GM21825 (cell line): ENCODE measurements at regions not wholly inside any gene's neighbourhood (a gene's known extent, or its start where the extent isn't known, plus 50 kb on each side); places are given as distances from the start of the nearest gene placed in this dataset.

Experiments used
- ATAC-seq: cut with Tn5 transposase; IDR thresholded peaks from one replicate; pipeline ENCODE4 v1.9.1; 2021; ENCODE audit warnings: mild to moderate bottlenecking, moderate library complexity; ENCODE audit not compliant: unreplicated experiment

GRCh38 chr1:219405531-219406331, 207.2 kb downstream of the ZC3H11B start:
- ATAC-seq: no peak

DNA sequence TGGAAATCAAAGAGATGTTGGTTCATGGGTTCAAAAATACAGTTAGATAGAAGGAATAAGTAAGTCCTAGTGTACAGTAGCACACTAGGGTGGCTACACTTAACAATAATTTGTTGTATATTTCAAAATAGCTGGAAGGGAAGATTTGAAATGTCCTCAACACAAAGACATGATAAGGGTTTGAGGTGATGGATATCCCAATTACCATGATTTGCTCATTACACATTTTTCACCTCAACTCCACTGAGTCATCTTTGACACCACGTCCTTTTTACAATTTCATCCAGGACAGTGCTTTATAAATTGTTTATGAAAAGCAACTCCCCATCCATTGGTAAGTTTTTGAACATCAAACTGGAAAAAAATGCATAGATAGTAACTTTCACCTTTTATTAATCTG, 208.3 kb downstream of the ZC3H11B start:
- no peak for ATAC-seq

DNA sequence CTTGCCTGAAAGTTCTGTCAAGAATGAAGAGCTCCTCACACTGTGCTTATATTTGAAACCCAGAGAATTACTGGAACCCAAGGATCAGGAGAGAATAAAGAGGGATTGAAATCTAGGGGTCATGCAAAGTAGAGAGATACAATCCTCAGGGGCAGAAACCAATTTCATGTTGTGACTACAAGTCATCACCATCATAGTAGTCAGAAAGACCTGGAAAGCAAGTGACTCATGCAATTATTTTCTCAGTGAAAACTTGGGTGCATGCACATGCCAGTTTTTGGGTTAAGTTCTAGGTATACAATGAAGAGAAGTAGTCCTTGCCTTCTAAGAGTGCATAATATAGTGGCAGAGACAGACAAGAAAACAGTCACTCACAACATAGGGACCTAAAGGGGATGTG, 210.0 kb downstream of the ZC3H11B start:
- no peak for ATAC-seq

- ATAC-seq: no peak
These were observed 210.9 kb downstream of the ZC3H11B start for GRCh38 chr1:219401724-219402625.

- ATAC-seq: no peak
These were observed 213.5 kb downstream of the ZC3H11B start for GRCh38 chr1:219399446-219399845.

DNA sequence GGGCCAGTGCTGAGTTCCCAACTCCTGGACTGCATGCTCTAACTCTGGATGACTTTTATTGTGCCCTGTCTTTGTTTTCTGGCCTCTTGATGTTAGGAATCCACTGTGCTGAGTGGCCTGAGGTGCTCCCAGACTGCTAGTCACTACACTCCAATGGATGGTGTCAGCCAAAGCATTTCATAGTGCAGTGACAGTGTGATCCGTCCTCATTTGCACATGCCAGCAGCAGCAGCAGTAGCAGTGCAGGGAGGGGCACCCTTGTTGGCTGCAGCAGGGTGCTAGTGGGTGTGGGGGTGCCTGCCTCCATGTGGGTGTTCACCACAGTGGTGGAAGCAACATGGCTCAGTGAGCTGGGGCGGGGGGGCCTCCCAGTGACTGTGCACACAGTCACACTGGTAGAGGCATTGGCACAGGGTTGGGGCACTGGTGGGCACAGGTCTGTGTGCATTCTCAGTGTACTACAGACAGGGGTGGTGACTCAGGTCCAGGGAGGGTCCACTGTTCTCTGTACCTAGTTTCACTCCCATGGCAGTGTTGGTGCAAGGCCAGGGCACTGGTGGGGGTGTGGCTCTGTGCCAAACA, 214.0 kb downstream of the ZC3H11B start:
- no peak for ATAC-seq

DNA sequence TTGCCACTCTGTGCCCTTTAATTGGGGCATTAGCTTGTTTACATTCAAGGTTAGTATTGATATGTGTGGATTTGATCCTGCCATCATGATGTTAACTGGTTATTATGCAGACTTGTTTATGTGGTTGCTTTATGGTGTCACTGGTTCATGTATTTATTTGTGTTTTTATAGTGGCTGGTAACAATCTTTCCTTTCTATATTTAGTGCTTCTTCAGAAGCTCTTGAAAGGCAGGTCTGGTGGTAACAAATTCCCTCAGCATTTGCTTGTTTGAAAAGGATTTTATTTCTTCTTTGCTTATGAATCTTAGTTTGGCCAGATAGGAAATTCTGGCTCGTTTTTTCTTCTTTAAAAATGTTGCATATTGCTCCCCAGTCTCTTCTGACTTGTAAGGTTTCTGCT, 215.4 kb downstream of the ZC3H11B start:
- no peak for ATAC-seq

- ATAC-seq: no peak
These were observed 217.6 kb downstream of the LYPLAL1 start for GRCh38 chr1:219391297-219391696.

- no peak for ATAC-seq
These were observed 213.5 kb downstream of the LYPLAL1 start for GRCh38 chr1:219387211-219387610.

- peak; percentile 94 for ATAC-seq
These were observed 212.2 kb downstream of the LYPLAL1 start for GRCh38 chr1:219385787-219386427.

- ATAC-seq: no peak
These were observed 209.6 kb downstream of the LYPLAL1 start for GRCh38 chr1:219383281-219383680.

DNA sequence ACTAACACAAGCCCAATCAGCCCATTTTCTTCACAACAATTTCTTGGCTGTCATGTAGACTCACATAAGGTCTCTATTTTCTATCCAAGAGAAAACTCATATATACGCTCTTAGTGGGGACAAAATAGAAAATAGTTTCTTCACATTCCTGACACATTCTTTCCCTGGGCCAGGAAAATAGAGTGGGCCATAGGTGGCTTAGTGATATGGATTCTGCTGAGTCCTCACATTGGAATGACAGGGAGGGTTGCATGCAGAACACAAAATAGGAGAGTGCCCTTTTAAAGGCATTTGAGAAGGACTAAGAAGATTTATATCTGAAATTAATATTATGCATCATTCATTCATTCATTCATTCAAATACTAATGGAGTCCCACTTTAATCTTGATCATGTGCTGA, 207.7 kb downstream of the LYPLAL1 start:
- no peak for ATAC-seq

DNA sequence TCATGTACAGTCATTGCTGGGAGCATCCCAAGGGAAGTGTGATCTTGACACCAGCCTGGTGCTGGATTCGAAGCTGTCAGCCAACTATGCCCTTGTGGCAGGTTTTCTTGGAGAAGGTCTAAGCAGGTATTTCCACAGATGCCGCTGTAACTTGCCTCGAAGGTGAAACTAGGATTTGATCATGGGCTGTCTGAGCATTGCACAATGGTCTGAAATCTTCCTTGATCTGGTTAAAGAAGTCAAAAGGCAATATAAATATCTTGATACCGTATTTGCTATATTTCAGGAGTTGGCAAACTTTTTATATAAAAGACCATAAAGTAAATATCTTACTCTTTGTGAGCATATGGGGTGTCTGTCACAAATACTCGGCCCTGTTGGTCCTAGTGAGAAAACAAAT, 206.8 kb downstream of the LYPLAL1 start:
- no peak for ATAC-seq

GRCh38 chr1:219379691-219380090, 206.0 kb downstream of the LYPLAL1 start:
- ATAC-seq: no peak

DNA sequence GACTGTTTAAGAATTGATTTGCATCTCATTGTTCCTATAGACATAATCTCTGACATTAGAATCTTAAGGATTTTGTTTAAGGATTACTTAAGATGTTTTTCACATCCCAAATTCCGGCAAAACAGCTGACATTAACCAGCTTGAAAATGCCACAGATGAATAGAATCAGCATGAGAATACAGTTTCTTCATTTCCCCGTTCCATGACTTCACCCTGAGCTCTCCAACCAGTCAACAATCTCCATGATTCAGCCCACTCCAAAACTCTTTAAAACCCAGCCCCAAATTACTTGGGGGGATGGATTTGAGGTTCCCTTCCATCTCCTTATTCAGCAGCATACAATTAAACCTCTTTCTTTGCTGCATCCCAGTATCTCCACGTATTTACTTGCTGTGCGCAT, 201.0 kb downstream of the LYPLAL1 start:
- ATAC-seq: no peak

GRCh38 chr1:219374046-219374566, 200.4 kb downstream of the LYPLAL1 start:
- no peak for ATAC-seq

DNA sequence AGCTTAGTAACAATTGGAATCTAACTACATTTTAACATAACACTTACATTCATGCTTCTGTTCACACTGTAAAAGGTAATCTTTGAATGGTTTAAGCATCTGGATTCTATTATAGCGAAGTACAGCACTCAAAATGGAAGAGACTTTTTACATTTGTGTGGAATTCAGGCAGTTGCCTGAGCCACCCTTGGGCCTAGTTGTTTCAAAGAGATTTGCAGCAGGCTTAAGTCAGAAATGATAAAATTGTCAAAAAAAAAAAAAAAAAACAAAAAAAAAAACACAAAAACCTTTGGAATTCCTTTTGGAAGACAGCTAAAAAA, 199.9 kb downstream of the LYPLAL1 start:
- ATAC-seq: no peak

DNA sequence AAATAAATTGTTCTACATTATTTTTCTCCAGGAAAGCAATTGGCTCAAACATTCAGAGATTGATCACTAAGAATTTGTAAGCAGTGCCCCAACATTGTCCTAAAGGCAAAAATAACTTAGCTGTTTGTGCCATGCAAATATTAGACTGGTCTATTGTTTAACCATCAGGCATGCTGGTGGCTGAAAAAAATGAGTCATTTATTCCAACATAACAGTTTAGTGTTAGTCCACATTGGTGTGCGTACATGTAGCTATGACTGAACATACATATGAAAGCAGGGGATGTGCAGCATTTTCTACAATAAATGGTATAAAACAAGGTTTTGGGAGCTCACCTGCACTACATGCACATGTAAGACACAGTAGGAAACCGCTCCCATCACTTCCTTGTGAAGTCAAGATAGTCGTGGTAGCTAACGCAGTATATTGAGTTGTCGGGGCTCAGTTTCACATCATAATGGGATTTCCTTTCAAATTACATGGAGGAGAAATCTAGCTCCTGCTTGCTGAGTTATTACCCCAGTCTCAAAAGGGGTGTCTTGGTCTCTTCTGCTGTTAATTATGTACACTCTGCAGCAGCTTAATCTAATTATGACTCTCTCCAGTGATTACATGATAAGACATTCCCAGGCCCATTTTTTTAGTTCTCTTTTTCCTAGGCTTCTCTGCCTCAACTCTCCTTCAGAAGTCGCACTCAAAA, 199.4 kb downstream of the LYPLAL1 start:
- no peak for ATAC-seq

DNA sequence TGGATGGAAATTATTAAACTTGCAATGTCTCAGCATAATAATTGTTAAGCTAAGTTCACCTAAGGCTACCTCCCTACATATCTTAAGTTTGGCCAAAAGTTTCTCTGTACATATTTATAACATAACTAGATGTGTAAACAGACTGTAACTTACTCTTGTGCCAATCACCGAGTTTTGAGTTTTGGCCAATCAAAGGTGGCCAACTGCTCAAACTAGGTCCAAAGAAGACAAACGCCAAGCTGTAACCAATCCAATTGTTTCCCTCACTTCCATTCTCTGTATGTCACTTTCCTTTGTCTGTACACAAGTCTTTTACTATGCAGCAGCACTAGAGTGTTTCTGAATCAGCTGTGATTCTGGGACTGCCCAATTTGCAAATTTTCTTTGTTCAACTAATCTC, 197.8 kb downstream of the LYPLAL1 start:
- no peak for ATAC-seq

DNA sequence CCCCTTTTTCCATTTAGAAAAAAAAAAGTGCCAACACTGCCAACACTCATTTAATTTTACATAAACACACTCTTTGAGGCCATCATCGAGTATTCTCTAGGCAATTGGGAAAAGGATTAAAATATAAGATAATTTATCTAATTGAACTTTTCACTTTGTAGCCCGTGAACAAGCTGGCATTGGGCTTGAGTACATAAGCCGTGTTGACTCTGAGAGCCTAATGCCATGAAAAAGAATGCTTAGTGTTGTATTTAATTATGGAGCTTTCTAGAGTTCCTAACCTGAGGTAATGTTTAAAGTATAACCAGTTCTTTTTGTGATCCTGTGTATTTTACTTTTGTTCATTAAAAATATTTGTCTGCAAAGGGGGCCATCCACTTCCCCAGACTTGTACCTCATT, 193.8 kb downstream of the LYPLAL1 start:
- no peak for ATAC-seq

DNA sequence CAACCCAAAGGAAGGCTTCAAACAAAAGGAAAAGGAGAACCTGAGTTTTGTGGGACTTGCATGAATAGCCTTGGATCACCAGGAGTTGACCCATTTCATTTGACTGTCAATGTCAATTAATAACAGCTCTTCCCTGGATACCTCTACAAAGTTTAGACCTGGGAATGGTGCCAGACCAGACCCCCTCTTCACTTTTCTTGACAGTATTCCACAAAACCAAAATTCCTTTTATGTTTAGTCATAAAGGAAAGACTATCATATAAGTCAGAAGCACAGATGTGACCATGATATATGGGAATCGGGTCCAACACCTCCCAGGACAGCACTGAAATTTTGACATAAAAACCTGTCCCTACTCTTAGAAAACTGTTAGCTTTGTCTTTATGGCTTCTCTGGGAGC, 191.8 kb downstream of the LYPLAL1 start:
- no peak for ATAC-seq
